Right lobe of liver (tissue), 6 donors: ENCODE measurements at regions not wholly inside any gene's neighbourhood (a gene's known extent, or its start where the extent isn't known, plus 50 kb on each side); places are given as distances from the start of the nearest gene placed in this dataset.
"Not testable (repeated sequence)": the region's sequence is repeated elsewhere in the genome, so short reads cannot be mapped to it uniquely, and the experiment has no call there.

Experiments used
- ATAC-seq, 4 donors: fragments of 200-7000 bp; cut with Tn5 transposase; one replicate each; pipeline ENCODE4 v1.9.1; 2020; ENCODE audit warnings: mild to moderate bottlenecking in 4 of 4, moderate library complexity in 4 of 4
- DNase-seq, 3 donors: peaks; one replicate each; pipeline ENCODE4 v3.0.0-alpha.2; 2020
- H3K27ac ChIP-seq, 3 donors: fragments of 200-600 bp; one replicate each; pipeline ENCODE4 v1.8.0; 2022
- H3K27me3 ChIP-seq, 2 donors: fragments of 200-600 bp; one replicate each; pipeline ENCODE4 v1.8.0; 2022
- H3K36me3 ChIP-seq, 4 donors: fragments of 200-600 bp; sonication (generic) in 1 of 4; one replicate each; pipeline versions ENCODE4 v1.5.1 to v1.8.0; 2017 to 2022; ENCODE audit warnings: control low read depth in 1 of 4
- H3K4me1 ChIP-seq, 4 donors: fragments of 200-600 bp; sonication (generic) in 1 of 4; one replicate each; pipeline versions ENCODE4 v1.5.1 to v1.8.0; 2017 to 2022; ENCODE audit warnings: control low read depth in 1 of 4
- H3K4me3 ChIP-seq, 3 donors: fragments of 200-600 bp; one replicate each; pipeline ENCODE4 v1.8.0; 2022
- H3K9me3 ChIP-seq, 4 donors: fragments of 200-600 bp; sonication (generic) in 1 of 4; one replicate each; pipeline versions ENCODE4 v1.5.1 to v1.8.0; 2017 to 2022; ENCODE audit warnings: control low read depth in 1 of 4
- CTCF ChIP-seq, 4 donors: fragments of 200-600 bp in 3 of 4; fragments of 450-650 bp in 1 of 4; IDR thresholded peaks; one replicate each; pipeline versions ENCODE4 v1.5.1 to v1.8.0; 2016 to 2022; ENCODE audit warnings: antibody characterized with exemption in 4 of 4, mild to moderate bottlenecking in 2 of 4
- POLR2A ChIP-seq: fragments of 450-650 bp; IDR thresholded peaks from one replicate; pipeline ENCODE4 v1.6.1; 2017; ENCODE audit warnings: antibody characterized with exemption, mild to moderate bottlenecking
- WGBS: methylation state at CpG from one replicate; pipeline ENCODE4 v1.1.6; 2018; ENCODE audit warnings: low coverage, low lambda C conversion rate; ENCODE audit not compliant: insufficient coverage; ENCODE audit errors: missing lambda C conversion rate; 5-methylcytosine and 5-hydroxymethylcytosine counted together
- intact Hi-C, 2 donors: fragments of 100-400 bp; cut with DNase I; formaldehyde crosslinking; loops; one replicate each; pipeline versions ENCODE4 v1.11.2 to v1.14.1; 2022
- donor health status: DM: no; HTN: yes; CAD: no.
- donor health status: DM: no; HTN: no; CAD: no.
- donor health status: DM: no; HTN: no; CAD: no.
- donor health status: DM: no; HTN: yes; CAD: no.
- donor health status: DM: no; HTN: yes; CAD: no.

GRCh38 chr6:13874191-13874549, 50.6 kb upstream of the RNF182 start:
- peaks cover 0 to 3% (median 0%) of the 10 kb centered on the region in 4 donors for H3K4me1 ChIP-seq
- H3K36me3 ChIP-seq: no peaks in the 10 kb centered on the region
- H3K4me3 ChIP-seq: peak overlapping the region; percentile 45 to 54 (median 46)
- DNase-seq (no peak), ATAC-seq (peak in 1 of 4 donors; percentile 3)
- TF ChIP-seq CTCF (IDR thresholded peaks at IDR 0.05): no peak
- TF ChIP-seq POLR2A: no peak
- intact Hi-C loops: no loop called here
- no peaks in the 10 kb centered on the region for H3K9me3 ChIP-seq
- H3K27ac ChIP-seq: no peak overlapping the region
- no peaks in the 10 kb centered on the region for H3K27me3 ChIP-seq
- WGBS: 64% methylated on average over 8 of the region's 8 CpGs

GRCh38 chr6:13873288-13874190, 51.2 kb upstream of the RNF182 start:
- peak; percentile 60 to 80 (median 70) for TF ChIP-seq CTCF (IDR thresholded peaks at IDR 0.05)
- TF ChIP-seq POLR2A: no peak
- Histone ChIP-seq H3K27me3 (no peaks in the 10 kb centered on the region), H3K27ac (no peak overlapping the region), H3K36me3 (no peaks in the 10 kb centered on the region), H3K4me3 (peak overlapping the region; percentile 45 to 54 (median 46)), H3K9me3 (no peaks in the 10 kb centered on the region), H3K4me1 (peaks cover 0 to 3% (median 0%) of the 10 kb centered on the region in 4 donors)
- WGBS: 11% methylated on average over 19 of the region's 49 CpGs
- intact Hi-C loops: no loop called here
- ATAC-seq: peak; percentile 95 to 96 (median 96)
- peak; percentile 68 to 82 (median 77) for DNase-seq

- Histone ChIP-seq H3K27ac (no peak overlapping the region), H3K9me3 (no peaks in the 10 kb centered on the region), H3K4me3 (no peak overlapping the region), H3K27me3 (no peaks in the 10 kb centered on the region), H3K4me1 (peaks cover 0 to 3% (median 0%) of the 10 kb centered on the region in 4 donors), H3K36me3 (no peaks in the 10 kb centered on the region)
- 83% methylated on average over 2 of the region's 2 CpGs for WGBS
- DNase-seq (no peak), ATAC-seq (peak in 3 of 4 donors; percentile 20 to 57 (median 37))
- intact Hi-C loops: no loop called here
- TF ChIP-seq POLR2A (no peak), CTCF (IDR thresholded peaks at IDR 0.05) (no peak)
These were observed 52.1 kb upstream of the RNF182 start for GRCh38 chr6:13872681-13873080.

GRCh38 chr6:13872006-13872405, 52.7 kb upstream of the RNF182 start:
- WGBS: no CpG with 5 or more reads among the region's 23 CpGs
- H3K27me3 ChIP-seq, H3K9me3 ChIP-seq, DNase-seq, intact Hi-C loops, H3K4me3 ChIP-seq, ATAC-seq, H3K4me1 ChIP-seq, H3K36me3 ChIP-seq, H3K27ac ChIP-seq: not testable (repeated sequence)

GRCh38 chr6:13870214-13870830, 54.4 kb upstream of the RNF182 start:
- WGBS: 81% methylated on average over 4 of the region's 4 CpGs
- H3K27me3 ChIP-seq: no peaks in the 10 kb centered on the region
- no peak for TF ChIP-seq CTCF (IDR thresholded peaks at IDR 0.05)
- H3K4me3 ChIP-seq: no peak overlapping the region
- H3K36me3 ChIP-seq: no peaks in the 10 kb centered on the region
- H3K9me3 ChIP-seq: no peaks in the 10 kb centered on the region
- no peak for ATAC-seq
- H3K27ac ChIP-seq: no peak overlapping the region
- intact Hi-C loops: no loop called here
- DNase-seq: no peak
- peaks cover 0 to 3% (median 0%) of the 10 kb centered on the region in 4 donors for H3K4me1 ChIP-seq
